Esophagus muscularis mucosa (tissue), 4 donors: ENCODE measurements at regions not wholly inside any gene's neighbourhood (a gene's known extent, or its start where the extent isn't known, plus 50 kb on each side); places are given as distances from the start of the nearest gene placed in this dataset.

Source experiments
- DNase-seq: peaks from one replicate; pipeline ENCODE4 v3.0.0-alpha.2; 2017; ENCODE audit errors: extremely low spot score
- H3K27ac ChIP-seq, 4 donors: fragments of 200-600 bp; sonication (generic); replicated peaks in 1 of 4; 1 replicate in 3 of 4; 2 replicates in 1 of 4; pipeline ENCODE4 v1.5.1; 2016 to 2019; ENCODE audit warnings: mild to moderate bottlenecking in 1 of 4
- H3K27me3 ChIP-seq, 4 donors: fragments of 200-600 bp; sonication (generic); one replicate each; pipeline versions ENCODE4 v1.5.1 to v1.6.0; 2016 to 2019
- H3K36me3 ChIP-seq, 4 donors: fragments of 200-600 bp; sonication (generic); one replicate each; pipeline ENCODE4 v1.5.1; 2016 to 2019
- H3K4me1 ChIP-seq, 4 donors: fragments of 200-600 bp; sonication (generic); one replicate each; pipeline ENCODE4 v1.5.1; 2016 to 2019
- H3K4me3 ChIP-seq, 4 donors: fragments of 200-600 bp; sonication (generic); 1 replicate in 2 of 4; 2 replicates in 2 of 4; pipeline ENCODE4 v1.5.1; 2016 to 2019; ENCODE audit warnings: mild to moderate bottlenecking in 4 of 4, moderate library complexity in 1 of 4
- H3K9me3 ChIP-seq, 4 donors: fragments of 200-600 bp; sonication (generic); 1 replicate in 3 of 4; 2 replicates in 1 of 4; pipeline ENCODE4 v1.5.1; 2016 to 2019
- CTCF ChIP-seq, 3 experiments: fragments of 200-600 bp in 2 of 3; fragments of 450-650 bp in 1 of 3; sonication (generic) in 2 of 3; IDR thresholded peaks; one replicate each; pipeline ENCODE4 v1.5.1; 2017 to 2019; ENCODE audit warnings: antibody characterized with exemption in 3 of 3, mild to moderate bottlenecking in 2 of 3, moderate library complexity in 1 of 3
- EP300 ChIP-seq: sonication (generic); formaldehyde crosslinking; IDR thresholded peaks from one replicate; pipeline ENCODE4 v1.6.1; 2017; ENCODE audit warnings: antibody characterized with exemption
- POLR2A ChIP-seq: fragments of 450-650 bp; IDR thresholded peaks from one replicate; pipeline ENCODE4 v1.6.1; 2017; ENCODE audit warnings: antibody characterized with exemption, moderate library complexity, mild to moderate bottlenecking, low read depth
- POLR2AphosphoS5 ChIP-seq, 2 donors: sonication (generic); formaldehyde crosslinking; IDR thresholded peaks; one replicate each; pipeline ENCODE4 v1.6.1; 2017; ENCODE audit warnings: antibody characterized with exemption in 2 of 2
- WGBS: methylation state at CpG from one replicate; pipeline ENCODE4 v1.1.5; 2018; 5-methylcytosine and 5-hydroxymethylcytosine counted together
- intact Hi-C: fragments of 100-400 bp; cut with DNase I; formaldehyde crosslinking; loops from one replicate; pipeline ENCODE4 v1.15.1; 2023

GRCh38 chr21:38957575-38958322 lies 152.0 kb downstream of the ETS2 start:
- TF ChIP-seq POLR2AphosphoS5 (IDR thresholded peaks at IDR 0.05) (no peak), POLR2A (no peak), EP300 (no peak), CTCF (IDR thresholded peaks at IDR 0.05) (no peak)
- Histone ChIP-seq H3K27me3 (no peaks in the 10 kb centered on the region), H3K27ac (no peak overlapping the region), H3K9me3 (peaks cover 0 to 5% (median 0%) of the 10 kb centered on the region in 4 donors), H3K4me1 (peaks cover 14 to 31% (median 18%) of the 10 kb centered on the region in 4 donors), H3K36me3 (no peaks in the 10 kb centered on the region), H3K4me3 (no peak overlapping the region)
- intact Hi-C loops = no loop called here
- WGBS = 74% methylated on average over 6 of the region's 6 CpGs
- no peak for DNase-seq

GRCh38 chr21:38956856-38957571 lies 151.3 kb downstream of the ETS2 start:
- TF ChIP-seq POLR2AphosphoS5 (IDR thresholded peaks at IDR 0.05) (no peak), CTCF (IDR thresholded peaks at IDR 0.05) (no peak), EP300 (no peak), POLR2A (no peak)
- WGBS = 80% methylated on average over 10 of the region's 10 CpGs
- H3K4me3 ChIP-seq = no peak overlapping the region
- no peak for DNase-seq
- peaks cover 14 to 31% (median 18%) of the 10 kb centered on the region in 4 donors for H3K4me1 ChIP-seq
- no peaks in the 10 kb centered on the region for H3K36me3 ChIP-seq
- H3K27ac ChIP-seq = no peak overlapping the region
- H3K9me3 ChIP-seq = no peaks in the 10 kb centered on the region
- intact Hi-C loops = no loop called here
- H3K27me3 ChIP-seq = no peaks in the 10 kb centered on the region

- Histone ChIP-seq H3K4me3 (no peak overlapping the region), H3K27me3 (no peaks in the 10 kb centered on the region), H3K4me1 (peaks cover 14 to 31% (median 18%) of the 10 kb centered on the region in 4 donors), H3K9me3 (no peaks in the 10 kb centered on the region), H3K36me3 (no peaks in the 10 kb centered on the region), H3K27ac (no peak overlapping the region)
- 84% methylated on average over 5 of the region's 5 CpGs for WGBS
- no peak for TF ChIP-seq CTCF (IDR thresholded peaks at IDR 0.05)
- TF ChIP-seq POLR2AphosphoS5 (IDR thresholded peaks at IDR 0.05) = no peak
- no peak for TF ChIP-seq POLR2A
- TF ChIP-seq EP300 = no peak
- DNase-seq = no peak
- intact Hi-C loops = no loop called here
These were observed 150.8 kb downstream of the ETS2 start for GRCh38 chr21:38956521-38956855.

- DNase-seq = no peak
- Histone ChIP-seq H3K27ac (no peak overlapping the region), H3K27me3 (no peaks in the 10 kb centered on the region), H3K36me3 (no peaks in the 10 kb centered on the region), H3K9me3 (no peaks in the 10 kb centered on the region), H3K4me3 (no peak overlapping the region), H3K4me1 (peaks cover 14 to 31% (median 18%) of the 10 kb centered on the region in 4 donors)
- no peak for TF ChIP-seq EP300
- no peak for TF ChIP-seq POLR2AphosphoS5 (IDR thresholded peaks at IDR 0.05)
- no peak for TF ChIP-seq POLR2A
- TF ChIP-seq CTCF (IDR thresholded peaks at IDR 0.05) = no peak
- intact Hi-C loops = no loop called here
- 87% methylated on average over 6 of the region's 6 CpGs for WGBS
These were observed 150.3 kb downstream of the ETS2 start for GRCh38 chr21:38956007-38956406.
